ENCODE measurements at regions not wholly inside any gene's neighbourhood (a gene's known extent, or its start where the extent isn't known, plus 50 kb on each side); places are given as distances from the start of the nearest gene placed in this dataset.

- Histone ChIP-seq H3K27ac (no peak overlapping the region), H3K9me3 (no peaks in the 10 kb centered on the region), H3K4me1 (no peaks in the 10 kb centered on the region), H3K36me3 (no peaks in the 10 kb centered on the region), H3K4me3 (no peak overlapping the region), H3K27me3 (peaks cover 0 to 9% (median 9%) of the 10 kb centered on the region in 3 donors)
- DNase-seq (no peak), ATAC-seq (no peak)
- in situ Hi-C loops (cut with MboI; ENCODE audit: low sequenced_read_pairs in 4 of 4) (loop anchor here (5.0 to 25.0 kb wide), 3 partner anchors 732 to 734 kb away; no protein-coding TSS in a partner anchor), intact Hi-C loops (cut with DNase I; ENCODE audit: low total_unique reads) (no loop called here)
- TF ChIP-seq POLR2A (IDR thresholded peaks at IDR 0.05) (no peak), CTCF (IDR thresholded peaks at IDR 0.05 in 4 of 5, conservative IDR thresholded peaks at IDR 0.05 in 1 of 5) (no peak)
These were observed 220.2 kb upstream of the CSF3R start for GRCh38 chr1:36702963-36703362.

GRCh38 chr1:36699113-36699911 is 216.6 kb upstream of the CSF3R start:
- no peak for DNase-seq
- Histone ChIP-seq H3K4me3 (no peak overlapping the region), H3K27me3 (peaks cover 0 to 14% (median 0%) of the 10 kb centered on the region in 3 donors), H3K27ac (no peak overlapping the region), H3K9me3 (no peaks in the 10 kb centered on the region), H3K4me1 (no peaks in the 10 kb centered on the region), H3K36me3 (no peaks in the 10 kb centered on the region)
- in situ Hi-C loops (cut with MboI; ENCODE audit: low sequenced_read_pairs in 4 of 4) = no loop called here
- TF ChIP-seq CTCF (IDR thresholded peaks at IDR 0.05 in 4 of 5, conservative IDR thresholded peaks at IDR 0.05 in 1 of 5) = no peak
- no peak for TF ChIP-seq POLR2A (IDR thresholded peaks at IDR 0.05)
- intact Hi-C loops (cut with DNase I; ENCODE audit: low total_unique reads) = no loop called here
- no peak for ATAC-seq

GRCh38 chr1:36697836-36698605 is 215.3 kb upstream of the CSF3R start:
- TF ChIP-seq CTCF (IDR thresholded peaks at IDR 0.05 in 4 of 5, conservative IDR thresholded peaks at IDR 0.05 in 1 of 5) (no peak), POLR2A (IDR thresholded peaks at IDR 0.05) (no peak)

GRCh38 chr1:36696261-36696940 is 213.7 kb upstream of the CSF3R start:
- intact Hi-C loops (cut with DNase I; ENCODE audit: low total_unique reads) (no loop called here), in situ Hi-C loops (cut with MboI; ENCODE audit: low sequenced_read_pairs in 4 of 4) (no loop called here)
- Histone ChIP-seq H3K4me1 (no peaks in the 10 kb centered on the region), H3K9me3 (no peaks in the 10 kb centered on the region), H3K4me3 (no peak overlapping the region), H3K27me3 (peaks cover 0 to 35% (median 15%) of the 10 kb centered on the region in 3 donors), H3K27ac (no peak overlapping the region), H3K36me3 (no peaks in the 10 kb centered on the region)
- no peak for ATAC-seq
- no peak for TF ChIP-seq POLR2A (IDR thresholded peaks at IDR 0.05)
- no peak for TF ChIP-seq CTCF (IDR thresholded peaks at IDR 0.05 in 4 of 5, conservative IDR thresholded peaks at IDR 0.05 in 1 of 5)
- DNase-seq = no peak

More at GRCh38 chr1:36697836-36698605, 215.3 kb upstream of the CSF3R start:
- H3K27ac ChIP-seq = no peak overlapping the region
- no peaks in the 10 kb centered on the region for H3K36me3 ChIP-seq
- H3K4me1 ChIP-seq = no peaks in the 10 kb centered on the region
- in situ Hi-C loops (cut with MboI; ENCODE audit: low sequenced_read_pairs in 4 of 4) (no loop called here), intact Hi-C loops (cut with DNase I; ENCODE audit: low total_unique reads) (no loop called here)
- ATAC-seq (no peak), DNase-seq (no peak)
- no peaks in the 10 kb centered on the region for H3K9me3 ChIP-seq
- H3K27me3 ChIP-seq = peaks cover 0 to 22% (median 9%) of the 10 kb centered on the region in 3 donors
- no peak overlapping the region for H3K4me3 ChIP-seq

Measured in gastrocnemius medialis (tissue), 4 donors.